Chondrocyte (in vitro differentiated cells): ENCODE measurements at regions not wholly inside any gene's neighbourhood (a gene's known extent, or its start where the extent isn't known, plus 50 kb on each side); places are given as distances from the start of the nearest gene placed in this dataset.

ENCODE experiments used
- DNase-seq: peaks from one replicate; pipeline ENCODE4 v3.0.0; 2021; ENCODE audit warnings: mixed read lengths, low spot score
- H3K27ac Mint-ChIP-seq: one replicate; pipeline ENCODE4 v1.8.0; 2021; ENCODE audit warnings: mild to moderate bottlenecking, moderate library complexity, mixed read lengths; ENCODE audit not compliant: unreplicated experiment
- H3K27me3 Mint-ChIP-seq: 2 replicates; pipeline ENCODE4 v1.8.0; 2021; ENCODE audit warnings: low read depth, mixed read lengths
- H3K36me3 Mint-ChIP-seq: 2 replicates; pipeline ENCODE4 v1.8.0; 2021; ENCODE audit warnings: low read depth, mixed read lengths
- H3K4me1 Mint-ChIP-seq: 2 replicates; pipeline ENCODE4 v1.8.0; 2021; ENCODE audit warnings: low read depth, mild to moderate bottlenecking, mixed read lengths
- H3K4me3 Mint-ChIP-seq: one replicate; pipeline ENCODE4 v1.8.0; 2021; ENCODE audit warnings: mild to moderate bottlenecking, moderate library complexity, mixed read lengths; ENCODE audit not compliant: unreplicated experiment
- H3K9me3 Mint-ChIP-seq: 2 replicates; pipeline ENCODE4 v1.8.0; 2021; ENCODE audit warnings: low read depth, mixed read lengths
- TF ChIP-seq, protein P1 (sequence below): fragments of 200-600 bp; sonication (generic); IDR thresholded peaks from 2 replicates; pipeline ENCODE4 v1.5.0; 2021; ENCODE audit warnings: antibody characterized with exemption, mild to moderate bottlenecking, moderate library complexity

DNA sequence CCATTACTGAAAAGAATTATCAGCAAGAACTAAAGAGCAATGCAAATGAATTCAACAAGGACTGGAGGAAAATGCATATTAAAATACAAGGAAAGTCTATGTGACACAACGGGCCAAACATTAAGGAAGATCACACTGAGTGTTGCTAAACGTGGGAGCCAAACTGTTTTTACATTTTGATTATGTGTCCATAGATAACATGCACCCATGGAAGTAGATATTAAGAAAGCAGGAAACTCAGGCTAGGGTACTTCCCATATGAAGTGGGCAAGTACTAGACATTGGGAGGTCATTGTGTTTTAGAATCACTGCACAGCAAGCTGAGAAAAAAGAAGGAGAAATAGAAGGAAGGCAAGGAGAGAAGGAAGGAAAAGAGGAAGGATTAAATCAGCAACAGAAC, 161.8 kb downstream of the KCTD12 start:
- H3K4me1 Mint-ChIP-seq, result peaks cover under 1% of the 10 kb centered on the region
- no peak overlapping the region for H3K27ac Mint-ChIP-seq
- H3K27me3 Mint-ChIP-seq, result no peaks in the 10 kb centered on the region
- no peaks in the 10 kb centered on the region for H3K9me3 Mint-ChIP-seq
- H3K36me3 Mint-ChIP-seq, result no peaks in the 10 kb centered on the region
- no peak for DNase-seq
- TF ChIP-seq, protein P1, sequence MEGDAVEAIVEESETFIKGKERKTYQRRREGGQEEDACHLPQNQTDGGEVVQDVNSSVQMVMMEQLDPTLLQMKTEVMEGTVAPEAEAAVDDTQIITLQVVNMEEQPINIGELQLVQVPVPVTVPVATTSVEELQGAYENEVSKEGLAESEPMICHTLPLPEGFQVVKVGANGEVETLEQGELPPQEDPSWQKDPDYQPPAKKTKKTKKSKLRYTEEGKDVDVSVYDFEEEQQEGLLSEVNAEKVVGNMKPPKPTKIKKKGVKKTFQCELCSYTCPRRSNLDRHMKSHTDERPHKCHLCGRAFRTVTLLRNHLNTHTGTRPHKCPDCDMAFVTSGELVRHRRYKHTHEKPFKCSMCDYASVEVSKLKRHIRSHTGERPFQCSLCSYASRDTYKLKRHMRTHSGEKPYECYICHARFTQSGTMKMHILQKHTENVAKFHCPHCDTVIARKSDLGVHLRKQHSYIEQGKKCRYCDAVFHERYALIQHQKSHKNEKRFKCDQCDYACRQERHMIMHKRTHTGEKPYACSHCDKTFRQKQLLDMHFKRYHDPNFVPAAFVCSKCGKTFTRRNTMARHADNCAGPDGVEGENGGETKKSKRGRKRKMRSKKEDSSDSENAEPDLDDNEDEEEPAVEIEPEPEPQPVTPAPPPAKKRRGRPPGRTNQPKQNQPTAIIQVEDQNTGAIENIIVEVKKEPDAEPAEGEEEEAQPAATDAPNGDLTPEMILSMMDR, result no peak
- no peak overlapping the region for H3K4me3 Mint-ChIP-seq

DNA sequence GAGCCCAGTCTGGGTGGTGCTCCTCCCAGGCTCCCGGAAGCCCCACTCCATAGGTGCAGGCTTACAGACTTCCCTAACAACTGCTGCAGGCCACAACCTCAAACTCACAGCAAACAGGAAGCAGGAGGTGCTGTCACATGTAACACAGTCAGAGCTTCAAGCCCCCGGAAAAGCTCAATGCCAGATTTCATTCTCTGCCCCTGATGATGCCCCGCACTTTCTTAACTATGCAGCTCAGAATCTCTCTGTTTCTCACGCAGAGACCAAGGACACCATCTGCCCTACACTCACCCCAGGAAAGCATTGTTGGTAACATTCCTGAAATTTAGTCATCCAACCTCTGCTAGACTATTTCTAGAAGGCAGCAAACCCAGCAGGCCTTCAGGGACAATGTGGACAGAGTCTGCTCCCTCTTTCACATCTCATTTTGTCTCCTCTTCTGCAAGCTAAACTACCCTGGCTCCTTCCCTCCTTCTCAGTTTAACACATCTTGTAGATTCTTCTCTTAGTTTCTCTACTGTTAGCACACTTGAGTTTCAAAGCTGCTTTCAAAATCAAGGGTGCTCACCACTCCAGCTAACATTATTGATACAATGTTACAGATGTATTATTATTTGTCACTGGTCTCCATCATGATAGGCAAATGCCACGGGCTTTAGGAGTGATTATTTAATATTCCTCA, 162.5 kb downstream of the KCTD12 start:
- H3K27me3 Mint-ChIP-seq, result no peaks in the 10 kb centered on the region
- no peak for DNase-seq
- H3K9me3 Mint-ChIP-seq, result no peaks in the 10 kb centered on the region

DNA sequence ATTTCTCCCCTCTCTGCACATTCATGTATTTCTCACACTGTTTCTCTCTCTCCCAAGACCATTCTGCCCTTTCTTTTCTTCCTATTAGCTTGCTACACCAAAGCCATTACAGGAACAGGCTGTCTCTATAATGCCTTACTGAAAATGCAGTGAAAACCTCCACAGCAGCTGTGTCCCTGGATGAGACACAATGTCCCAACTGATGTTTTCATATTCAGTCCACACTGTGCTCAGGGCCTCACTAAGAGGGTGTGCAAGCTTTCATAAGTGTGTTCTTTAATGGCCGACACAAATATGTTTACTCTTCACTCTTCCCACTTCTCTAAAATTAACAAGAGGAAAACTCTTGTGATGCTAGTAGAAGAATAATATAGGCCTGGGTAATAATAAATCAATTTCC, 163.4 kb downstream of the KCTD12 start:
- Mint-ChIP-seq H3K4me1 (no peaks in the 10 kb centered on the region), H3K27me3 (no peaks in the 10 kb centered on the region), H3K36me3 (no peaks in the 10 kb centered on the region), H3K9me3 (no peaks in the 10 kb centered on the region), H3K4me3 (no peak overlapping the region), H3K27ac (no peak overlapping the region)
- DNase-seq, result no peak
- TF ChIP-seq, protein P1, result no peak

More for the DNA sequence above, 162.5 kb downstream of the KCTD12 start:
- Mint-ChIP-seq H3K27ac (no peak overlapping the region), H3K4me1 (no peaks in the 10 kb centered on the region), H3K36me3 (no peaks in the 10 kb centered on the region), H3K4me3 (no peak overlapping the region)
- TF ChIP-seq, protein P1, result no peak

DNA sequence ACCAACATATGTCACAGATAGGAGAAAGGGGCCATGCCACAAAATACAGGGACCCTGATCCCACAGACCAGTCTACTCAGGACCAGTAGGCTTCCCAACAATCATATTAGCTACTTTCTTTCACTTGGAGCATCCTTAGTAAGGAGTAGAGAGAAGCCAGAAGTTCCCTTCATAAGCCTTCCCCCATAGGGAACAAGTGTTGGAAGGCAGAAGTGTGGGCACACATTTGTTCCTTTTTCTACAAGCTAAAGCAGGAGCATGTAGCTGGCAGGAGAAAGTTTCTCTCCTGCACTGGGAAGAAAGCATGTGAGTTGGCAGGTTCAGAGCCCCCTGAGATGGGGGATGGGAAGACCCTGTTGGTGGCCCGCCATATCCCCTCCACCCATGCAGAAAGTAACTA, 165.4 kb downstream of the KCTD12 start:
- no peak overlapping the region for H3K27ac Mint-ChIP-seq
- H3K9me3 Mint-ChIP-seq, result no peaks in the 10 kb centered on the region

DNA sequence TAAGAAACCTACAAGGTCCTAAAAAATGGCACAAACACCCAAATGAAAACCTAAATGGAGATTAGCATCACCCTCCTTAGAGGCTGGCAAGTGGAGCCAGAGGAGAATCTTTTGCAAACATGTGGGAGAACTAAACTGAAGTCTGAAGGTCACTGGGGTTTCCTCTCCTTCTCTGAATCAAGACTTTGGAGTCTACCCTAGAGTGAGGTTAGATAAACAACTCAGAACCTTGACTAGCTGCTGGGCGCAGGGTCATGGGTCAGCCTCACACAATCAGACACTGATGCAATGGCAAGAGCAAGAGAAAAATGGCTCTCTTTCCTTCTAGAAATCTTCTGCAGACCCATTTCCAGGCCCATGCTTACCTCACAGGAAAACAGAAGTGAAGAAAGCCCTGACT, 165.8 kb downstream of the KCTD12 start:
- Mint-ChIP-seq H3K36me3 (no peaks in the 10 kb centered on the region), H3K4me1 (peaks cover 11% of the 10 kb centered on the region), H3K27me3 (no peaks in the 10 kb centered on the region), H3K9me3 (no peaks in the 10 kb centered on the region), H3K27ac (no peak overlapping the region), H3K4me3 (no peak overlapping the region)
- TF ChIP-seq, protein P1, result no peak
- no peak for DNase-seq

More for the DNA sequence above, 165.4 kb downstream of the KCTD12 start:
- Mint-ChIP-seq H3K27me3 (no peaks in the 10 kb centered on the region), H3K36me3 (no peaks in the 10 kb centered on the region), H3K4me1 (peaks cover 7% of the 10 kb centered on the region), H3K4me3 (no peak overlapping the region)
- TF ChIP-seq, protein P1, result no peak
- no peak for DNase-seq
